ENCODE measurements at regions not wholly inside any gene's neighbourhood (a gene's known extent, or its start where the extent isn't known, plus 50 kb on each side); places are given as distances from the start of the nearest gene placed in this dataset.

DNA sequence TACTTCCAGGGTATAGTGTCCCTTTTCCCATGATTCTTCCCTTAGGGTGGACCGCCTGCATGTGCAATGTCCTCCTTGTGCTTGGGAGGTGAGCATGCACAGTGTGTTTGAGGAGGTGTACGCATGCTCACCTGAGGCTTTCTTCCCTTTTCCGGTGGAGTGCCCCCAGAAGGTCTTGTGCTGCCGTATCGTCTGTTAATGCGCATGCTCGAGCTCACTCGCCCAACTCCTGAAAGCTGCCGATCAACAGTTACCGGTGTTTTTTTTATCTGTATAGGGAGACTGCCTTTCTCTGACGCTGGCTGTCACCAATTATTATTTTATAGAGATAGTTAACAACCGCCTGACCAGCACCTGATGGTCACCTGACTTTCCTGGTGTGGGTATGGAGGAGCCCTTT is 458.8 kb upstream of the MEX3C start:
- Histone ChIP-seq H3K4me3 (ENCODE audit: low read depth, low read length) (no peak overlapping the region), H3K36me3 (ENCODE audit: control insufficient read depth, insufficient read depth, low read length) (no peaks in the 10 kb centered on the region), H3K27me3 (ENCODE audit: control insufficient read depth, insufficient read depth, low read length) (no peaks in the 10 kb centered on the region)
- no peak for DNase-seq (ENCODE audit: low read depth)
- TF ChIP-seq, protein P1, sequence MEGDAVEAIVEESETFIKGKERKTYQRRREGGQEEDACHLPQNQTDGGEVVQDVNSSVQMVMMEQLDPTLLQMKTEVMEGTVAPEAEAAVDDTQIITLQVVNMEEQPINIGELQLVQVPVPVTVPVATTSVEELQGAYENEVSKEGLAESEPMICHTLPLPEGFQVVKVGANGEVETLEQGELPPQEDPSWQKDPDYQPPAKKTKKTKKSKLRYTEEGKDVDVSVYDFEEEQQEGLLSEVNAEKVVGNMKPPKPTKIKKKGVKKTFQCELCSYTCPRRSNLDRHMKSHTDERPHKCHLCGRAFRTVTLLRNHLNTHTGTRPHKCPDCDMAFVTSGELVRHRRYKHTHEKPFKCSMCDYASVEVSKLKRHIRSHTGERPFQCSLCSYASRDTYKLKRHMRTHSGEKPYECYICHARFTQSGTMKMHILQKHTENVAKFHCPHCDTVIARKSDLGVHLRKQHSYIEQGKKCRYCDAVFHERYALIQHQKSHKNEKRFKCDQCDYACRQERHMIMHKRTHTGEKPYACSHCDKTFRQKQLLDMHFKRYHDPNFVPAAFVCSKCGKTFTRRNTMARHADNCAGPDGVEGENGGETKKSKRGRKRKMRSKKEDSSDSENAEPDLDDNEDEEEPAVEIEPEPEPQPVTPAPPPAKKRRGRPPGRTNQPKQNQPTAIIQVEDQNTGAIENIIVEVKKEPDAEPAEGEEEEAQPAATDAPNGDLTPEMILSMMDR (IDR thresholded peaks at IDR 0.05; ENCODE audit: insufficient read depth, low read length, poor library complexity, severe bottlenecking): no peak

DNA sequence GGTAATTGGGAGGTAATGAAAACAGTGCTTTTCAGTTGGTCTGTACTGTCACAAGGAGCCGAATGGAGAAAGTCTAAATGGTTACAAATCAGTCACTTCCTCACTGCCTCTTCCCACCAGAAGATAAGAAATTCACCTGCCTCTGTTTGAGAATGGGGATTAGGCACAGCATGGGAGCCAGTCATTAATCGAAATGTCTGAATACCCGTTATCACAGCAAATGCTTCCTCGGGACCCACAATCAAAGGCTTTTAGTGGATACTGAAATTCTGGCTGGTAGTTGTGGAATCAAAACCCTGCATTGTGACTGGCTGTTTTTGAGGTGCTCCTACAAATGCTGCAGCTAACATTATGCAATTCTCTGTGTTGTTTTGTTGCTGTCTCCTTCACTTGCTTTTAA is 461.0 kb upstream of the MEX3C start:
- Histone ChIP-seq H3K36me3 (ENCODE audit: control insufficient read depth, insufficient read depth, low read length) (no peaks in the 10 kb centered on the region), H3K4me3 (ENCODE audit: low read depth, low read length) (no peak overlapping the region), H3K27me3 (ENCODE audit: control insufficient read depth, insufficient read depth, low read length) (no peaks in the 10 kb centered on the region)
- no peak for DNase-seq (ENCODE audit: low read depth)
- TF ChIP-seq, protein P1 (IDR thresholded peaks at IDR 0.05; ENCODE audit: insufficient read depth, low read length, poor library complexity, severe bottlenecking): no peak

GRCh38 chr18:51659781-51660180 is 462.3 kb upstream of the MEX3C start:
- Histone ChIP-seq H3K27me3 (ENCODE audit: control insufficient read depth, insufficient read depth, low read length) (no peaks in the 10 kb centered on the region), H3K4me3 (ENCODE audit: low read depth, low read length) (no peak overlapping the region), H3K36me3 (ENCODE audit: control insufficient read depth, insufficient read depth, low read length) (no peaks in the 10 kb centered on the region)
- DNase-seq (ENCODE audit: low read depth): no peak
- TF ChIP-seq, protein P1 (IDR thresholded peaks at IDR 0.05; ENCODE audit: insufficient read depth, low read length, poor library complexity, severe bottlenecking): no peak

DNA sequence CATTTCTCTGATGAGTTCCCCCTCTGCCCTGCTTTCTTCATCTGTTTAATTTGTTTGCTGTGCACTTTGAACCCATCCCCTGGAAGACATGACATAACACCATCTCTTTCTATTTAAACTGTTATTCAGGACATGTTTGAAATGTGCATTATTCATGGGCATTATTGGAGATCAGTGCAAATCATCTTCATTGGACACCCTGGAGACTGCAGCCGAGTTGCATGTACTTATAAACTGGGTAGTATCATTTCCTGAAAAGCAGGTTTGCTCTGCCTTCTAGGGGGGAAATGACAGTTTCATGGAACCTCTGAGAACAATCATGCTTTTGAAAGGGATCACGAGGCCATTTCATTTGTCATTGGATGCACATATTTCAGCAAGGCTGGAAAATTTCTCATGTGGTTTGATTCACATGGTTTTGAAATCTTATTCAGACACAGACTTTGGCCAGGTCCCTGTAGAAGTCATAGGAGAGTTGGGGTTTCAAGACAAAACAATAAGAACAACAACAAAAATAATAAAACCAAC is 462.8 kb upstream of the MEX3C start:
- no peak overlapping the region for H3K4me3 ChIP-seq (ENCODE audit: low read depth, low read length)
- no peaks in the 10 kb centered on the region for H3K36me3 ChIP-seq (ENCODE audit: control insufficient read depth, insufficient read depth, low read length)
- DNase-seq (ENCODE audit: low read depth): no peak
- TF ChIP-seq, protein P1 (IDR thresholded peaks at IDR 0.05; ENCODE audit: insufficient read depth, low read length, poor library complexity, severe bottlenecking): no peak
- H3K27me3 ChIP-seq (ENCODE audit: control insufficient read depth, insufficient read depth, low read length): no peaks in the 10 kb centered on the region

- Histone ChIP-seq H3K4me3 (ENCODE audit: low read depth, low read length) (no peak overlapping the region), H3K27me3 (ENCODE audit: control insufficient read depth, insufficient read depth, low read length) (no peaks in the 10 kb centered on the region), H3K36me3 (ENCODE audit: control insufficient read depth, insufficient read depth, low read length) (no peaks in the 10 kb centered on the region)
- DNase-seq (ENCODE audit: low read depth): no peak
- TF ChIP-seq, protein P1 (IDR thresholded peaks at IDR 0.05; ENCODE audit: insufficient read depth, low read length, poor library complexity, severe bottlenecking): no peak
These were observed 466.8 kb upstream of the MEX3C start for GRCh38 chr18:51664236-51664635.

DNA sequence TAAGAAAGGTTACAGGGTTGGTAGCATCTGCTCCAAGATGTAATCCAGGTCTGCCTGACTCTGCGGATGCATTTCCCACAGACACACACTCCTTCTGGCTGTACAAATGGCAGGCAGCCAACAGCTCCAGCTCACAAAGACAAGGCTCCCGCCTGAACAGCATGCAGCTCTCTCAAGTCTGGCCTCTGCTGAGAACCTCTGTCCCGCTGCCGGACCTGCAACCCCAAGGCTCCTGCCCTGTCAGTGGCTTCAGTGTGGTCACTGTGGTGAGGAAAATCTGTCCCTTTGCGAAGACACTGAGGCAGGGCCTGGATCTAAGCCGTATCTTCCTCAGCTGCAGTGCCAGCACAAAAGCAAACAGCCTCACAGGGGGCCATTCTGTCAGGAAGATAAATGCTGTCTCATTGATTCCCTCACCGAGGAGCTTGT is 469.3 kb upstream of the MEX3C start:
- no peaks in the 10 kb centered on the region for H3K36me3 ChIP-seq (ENCODE audit: control insufficient read depth, insufficient read depth, low read length)
- TF ChIP-seq, protein P1 (IDR thresholded peaks at IDR 0.05; ENCODE audit: insufficient read depth, low read length, poor library complexity, severe bottlenecking): no peak
- no peaks in the 10 kb centered on the region for H3K27me3 ChIP-seq (ENCODE audit: control insufficient read depth, insufficient read depth, low read length)
- DNase-seq (ENCODE audit: low read depth): no peak
- no peak overlapping the region for H3K4me3 ChIP-seq (ENCODE audit: low read depth, low read length)

All from kidney epithelial cell (primary cell).